ENCODE measurements at regions not wholly inside any gene's neighbourhood (a gene's known extent, or its start where the extent isn't known, plus 50 kb on each side); places are given as distances from the start of the nearest gene placed in this dataset.

DNA sequence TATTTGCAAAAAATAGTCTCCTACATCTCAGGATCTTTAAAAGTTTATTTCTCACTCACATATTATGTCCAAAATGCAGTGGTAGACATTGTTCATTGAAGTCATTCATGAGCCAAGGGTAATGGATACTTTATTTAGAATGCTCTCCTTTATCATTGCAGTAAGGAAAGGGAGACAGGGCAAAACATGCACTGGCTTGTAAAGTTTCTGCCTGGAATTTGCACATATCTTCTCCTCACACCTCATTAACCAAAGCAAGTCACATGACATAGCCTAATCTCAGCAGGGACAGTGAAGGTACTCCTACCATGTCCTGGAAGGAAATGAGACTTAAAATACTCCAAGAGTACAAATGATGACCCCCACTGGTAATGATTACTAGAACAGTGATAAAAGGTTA is 333.7 kb upstream of the EPHA3 start:
- TF ChIP-seq, protein P1, sequence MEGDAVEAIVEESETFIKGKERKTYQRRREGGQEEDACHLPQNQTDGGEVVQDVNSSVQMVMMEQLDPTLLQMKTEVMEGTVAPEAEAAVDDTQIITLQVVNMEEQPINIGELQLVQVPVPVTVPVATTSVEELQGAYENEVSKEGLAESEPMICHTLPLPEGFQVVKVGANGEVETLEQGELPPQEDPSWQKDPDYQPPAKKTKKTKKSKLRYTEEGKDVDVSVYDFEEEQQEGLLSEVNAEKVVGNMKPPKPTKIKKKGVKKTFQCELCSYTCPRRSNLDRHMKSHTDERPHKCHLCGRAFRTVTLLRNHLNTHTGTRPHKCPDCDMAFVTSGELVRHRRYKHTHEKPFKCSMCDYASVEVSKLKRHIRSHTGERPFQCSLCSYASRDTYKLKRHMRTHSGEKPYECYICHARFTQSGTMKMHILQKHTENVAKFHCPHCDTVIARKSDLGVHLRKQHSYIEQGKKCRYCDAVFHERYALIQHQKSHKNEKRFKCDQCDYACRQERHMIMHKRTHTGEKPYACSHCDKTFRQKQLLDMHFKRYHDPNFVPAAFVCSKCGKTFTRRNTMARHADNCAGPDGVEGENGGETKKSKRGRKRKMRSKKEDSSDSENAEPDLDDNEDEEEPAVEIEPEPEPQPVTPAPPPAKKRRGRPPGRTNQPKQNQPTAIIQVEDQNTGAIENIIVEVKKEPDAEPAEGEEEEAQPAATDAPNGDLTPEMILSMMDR (IDR thresholded peaks at IDR 0.05; ENCODE audit: control extremely low read depth in 1 of 3, insufficient read depth in 1 of 3, low read depth in 1 of 3, low read length in 3 of 3), result no peak
- TF ChIP-seq EZH2 (IDR thresholded peaks at IDR 0.05; ENCODE audit: low read depth, low read length, severe bottlenecking), result no peak
- no peak for TF ChIP-seq BACH1 (IDR thresholded peaks at IDR 0.05; ENCODE audit: low read length)
- TF ChIP-seq EP300 (IDR thresholded peaks at IDR 0.05; ENCODE audit: borderline replicate concordance in 1 of 2, low read depth in 2 of 2, low read length in 2 of 2), result no peak
- no peak for TF ChIP-seq POLR2A (IDR thresholded peaks at IDR 0.05; ENCODE audit: control extremely low read depth in 1 of 2, low read depth in 2 of 2, low read length in 2 of 2)
- TF ChIP-seq, protein P2, sequence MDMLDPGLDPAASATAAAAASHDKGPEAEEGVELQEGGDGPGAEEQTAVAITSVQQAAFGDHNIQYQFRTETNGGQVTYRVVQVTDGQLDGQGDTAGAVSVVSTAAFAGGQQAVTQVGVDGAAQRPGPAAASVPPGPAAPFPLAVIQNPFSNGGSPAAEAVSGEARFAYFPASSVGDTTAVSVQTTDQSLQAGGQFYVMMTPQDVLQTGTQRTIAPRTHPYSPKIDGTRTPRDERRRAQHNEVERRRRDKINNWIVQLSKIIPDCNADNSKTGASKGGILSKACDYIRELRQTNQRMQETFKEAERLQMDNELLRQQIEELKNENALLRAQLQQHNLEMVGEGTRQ (IDR thresholded peaks at IDR 0.05; ENCODE audit: low read length), result no peak
- no peak for TF ChIP-seq POLR2AphosphoS5 (IDR thresholded peaks at IDR 0.05; ENCODE audit: low read depth, low read length)
- TF ChIP-seq KDM5A (IDR thresholded peaks at IDR 0.05; ENCODE audit: low read length), result no peak
- TF ChIP-seq, protein P3, sequence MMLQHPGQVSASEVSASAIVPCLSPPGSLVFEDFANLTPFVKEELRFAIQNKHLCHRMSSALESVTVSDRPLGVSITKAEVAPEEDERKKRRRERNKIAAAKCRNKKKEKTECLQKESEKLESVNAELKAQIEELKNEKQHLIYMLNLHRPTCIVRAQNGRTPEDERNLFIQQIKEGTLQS (IDR thresholded peaks at IDR 0.05; ENCODE audit: insufficient read depth, low read depth, low read length), result no peak
- TF ChIP-seq, protein P4, sequence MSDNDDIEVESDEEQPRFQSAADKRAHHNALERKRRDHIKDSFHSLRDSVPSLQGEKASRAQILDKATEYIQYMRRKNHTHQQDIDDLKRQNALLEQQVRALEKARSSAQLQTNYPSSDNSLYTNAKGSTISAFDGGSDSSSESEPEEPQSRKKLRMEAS (IDR thresholded peaks at IDR 0.05), result no peak
- no peak for TF ChIP-seq ASH2L (IDR thresholded peaks at IDR 0.05; ENCODE audit: low read length)
- TF ChIP-seq GABPA (IDR thresholded peaks at IDR 0.05; ENCODE audit: borderline replicate concordance, insufficient read depth, low read length), result no peak

Data from H1 (cell line).